ENCODE measurements at regions not wholly inside any gene's neighbourhood (a gene's known extent, or its start where the extent isn't known, plus 50 kb on each side); places are given as distances from the start of the nearest gene placed in this dataset.
A peak's percentile ranks its signal among the peaks of the same experiment; 100 is the strongest.
"Not testable (repeated sequence)": the region's sequence is repeated elsewhere in the genome, so short reads cannot be mapped to it uniquely, and the experiment has no call there.

GRCh38 chrX:88828011-88828410 lies 81.0 kb downstream of the CPXCR1 start:
- Histone ChIP-seq H3K9me3 (no peaks in the 10 kb centered on the region), H3K4me1 (ENCODE audit: low read depth) (no peaks in the 10 kb centered on the region), H3K4me3 (no peak overlapping the region), H3K36me3 (ENCODE audit: low read depth) (no peaks in the 10 kb centered on the region)
- intact Hi-C loops (cut with DNase I, micrococcal nuclease) = no loop called here
- DNase-seq (no peak), ATAC-seq (no peak)
- TF ChIP-seq CTCF (IDR thresholded peaks at IDR 0.05) = no peak

GRCh38 chrX:88830111-88830510 lies 83.1 kb downstream of the CPXCR1 start:
- TF ChIP-seq CTCF (IDR thresholded peaks at IDR 0.05) = no peak
- Histone ChIP-seq H3K9me3 (no peaks in the 10 kb centered on the region), H3K36me3 (ENCODE audit: low read depth) (no peaks in the 10 kb centered on the region), H3K4me1 (ENCODE audit: low read depth) (no peaks in the 10 kb centered on the region), H3K4me3 (no peak overlapping the region)
- no peak for ATAC-seq
- no peak for DNase-seq
- intact Hi-C loops (cut with DNase I, micrococcal nuclease) = no loop called here

GRCh38 chrX:88837721-88838120 lies 90.7 kb downstream of the CPXCR1 start:
- DNase-seq; H3K9me3 ChIP-seq; H3K4me3 ChIP-seq; H3K36me3 ChIP-seq (ENCODE audit: low read depth); ATAC-seq; H3K4me1 ChIP-seq (ENCODE audit: low read depth); intact Hi-C loops (cut with DNase I, micrococcal nuclease): not testable (repeated sequence)

GRCh38 chrX:88838392-88838791 lies 91.4 kb downstream of the CPXCR1 start:
- Histone ChIP-seq H3K9me3 (no peaks in the 10 kb centered on the region), H3K4me1 (ENCODE audit: low read depth) (no peaks in the 10 kb centered on the region), H3K4me3 (no peak overlapping the region), H3K36me3 (ENCODE audit: low read depth) (no peaks in the 10 kb centered on the region)
- intact Hi-C loops (cut with DNase I, micrococcal nuclease) = no loop called here
- TF ChIP-seq CTCF (IDR thresholded peaks at IDR 0.05) = no peak
- ATAC-seq (no peak), DNase-seq (no peak)

GRCh38 chrX:88843841-88844240 lies 96.8 kb downstream of the CPXCR1 start:
- H3K4me1 ChIP-seq (ENCODE audit: low read depth); H3K9me3 ChIP-seq; intact Hi-C loops (cut with DNase I, micrococcal nuclease); ATAC-seq; H3K4me3 ChIP-seq; DNase-seq; H3K36me3 ChIP-seq (ENCODE audit: low read depth): not testable (repeated sequence)

- no peak for ATAC-seq
- H3K4me1 ChIP-seq (ENCODE audit: low read depth) = no peaks in the 10 kb centered on the region
- intact Hi-C loops (cut with DNase I, micrococcal nuclease) = no loop called here
- no peaks in the 10 kb centered on the region for H3K9me3 ChIP-seq
- no peak overlapping the region for H3K4me3 ChIP-seq
- DNase-seq = no peak
- TF ChIP-seq CTCF (IDR thresholded peaks at IDR 0.05) = no peak
- no peaks in the 10 kb centered on the region for H3K36me3 ChIP-seq (ENCODE audit: low read depth)
These were observed 106.9 kb downstream of the CPXCR1 start for GRCh38 chrX:88853925-88854324.

GRCh38 chrX:88863726-88864125 lies 116.7 kb downstream of the CPXCR1 start:
- intact Hi-C loops (cut with DNase I, micrococcal nuclease) = no loop called here
- Histone ChIP-seq H3K4me3 (no peak overlapping the region), H3K9me3 (no peaks in the 10 kb centered on the region), H3K36me3 (ENCODE audit: low read depth) (no peaks in the 10 kb centered on the region), H3K4me1 (ENCODE audit: low read depth) (no peaks in the 10 kb centered on the region)
- no peak for TF ChIP-seq CTCF (IDR thresholded peaks at IDR 0.05)
- ATAC-seq = no peak
- peak in 1 of 3 donors; percentile 41 for DNase-seq

Measured in mucosa of descending colon (tissue), 3 donors.